ENCODE measurements at regions not wholly inside any gene's neighbourhood (a gene's known extent, or its start where the extent isn't known, plus 50 kb on each side); places are given as distances from the start of the nearest gene placed in this dataset.
"Not testable (repeated sequence)": the region's sequence is repeated elsewhere in the genome, so short reads cannot be mapped to it uniquely, and the experiment has no call there.

GRCh38 chr4:96431094-96431493 is 591.2 kb downstream of the PDHA2 start:
- no peak overlapping the region for H3K4me2 ChIP-seq (ENCODE audit: low read depth, low read length, poor library complexity, severe bottlenecking)
- no peaks in the 10 kb centered on the region for H3K9me3 ChIP-seq (ENCODE audit: insufficient read depth, low read depth, low read length)
- H3K4me1 ChIP-seq (ENCODE audit: insufficient read depth, low read length, poor library complexity, severe bottlenecking): no peaks in the 10 kb centered on the region
- H3F3A ChIP-seq (ENCODE audit: low read depth): no peaks in the 10 kb centered on the region
- H3K27me3 ChIP-seq (ENCODE audit: insufficient read depth, low read length, poor library complexity, severe bottlenecking): no peaks in the 10 kb centered on the region
- H3K9ac ChIP-seq (ENCODE audit: low read depth, low read length, poor library complexity, severe bottlenecking): no peak overlapping the region
- H3K4me3 ChIP-seq (ENCODE audit: low read length, poor library complexity, severe bottlenecking): no peak overlapping the region
- H3K79me2 ChIP-seq (ENCODE audit: insufficient read depth, low read length): no peaks in the 10 kb centered on the region
- H2AFZ ChIP-seq (ENCODE audit: low read length): no peak overlapping the region
- H4K20me1 ChIP-seq (ENCODE audit: insufficient read depth, low read length, poor library complexity, severe bottlenecking): no peaks in the 10 kb centered on the region
- TF ChIP-seq, protein P1, sequence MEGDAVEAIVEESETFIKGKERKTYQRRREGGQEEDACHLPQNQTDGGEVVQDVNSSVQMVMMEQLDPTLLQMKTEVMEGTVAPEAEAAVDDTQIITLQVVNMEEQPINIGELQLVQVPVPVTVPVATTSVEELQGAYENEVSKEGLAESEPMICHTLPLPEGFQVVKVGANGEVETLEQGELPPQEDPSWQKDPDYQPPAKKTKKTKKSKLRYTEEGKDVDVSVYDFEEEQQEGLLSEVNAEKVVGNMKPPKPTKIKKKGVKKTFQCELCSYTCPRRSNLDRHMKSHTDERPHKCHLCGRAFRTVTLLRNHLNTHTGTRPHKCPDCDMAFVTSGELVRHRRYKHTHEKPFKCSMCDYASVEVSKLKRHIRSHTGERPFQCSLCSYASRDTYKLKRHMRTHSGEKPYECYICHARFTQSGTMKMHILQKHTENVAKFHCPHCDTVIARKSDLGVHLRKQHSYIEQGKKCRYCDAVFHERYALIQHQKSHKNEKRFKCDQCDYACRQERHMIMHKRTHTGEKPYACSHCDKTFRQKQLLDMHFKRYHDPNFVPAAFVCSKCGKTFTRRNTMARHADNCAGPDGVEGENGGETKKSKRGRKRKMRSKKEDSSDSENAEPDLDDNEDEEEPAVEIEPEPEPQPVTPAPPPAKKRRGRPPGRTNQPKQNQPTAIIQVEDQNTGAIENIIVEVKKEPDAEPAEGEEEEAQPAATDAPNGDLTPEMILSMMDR (conservative IDR thresholded peaks at IDR 0.05; ENCODE audit: low read length): no peak
- TF ChIP-seq EZH2phosphoT487 (IDR thresholded peaks at IDR 0.05; ENCODE audit: borderline replicate concordance): no peak
- no peaks in the 10 kb centered on the region for H3K9me2 ChIP-seq (replicated peaks; ENCODE audit: low read depth, low read length)
- H3K36me3 ChIP-seq (ENCODE audit: insufficient read depth, low read length): no peaks in the 10 kb centered on the region

DNA sequence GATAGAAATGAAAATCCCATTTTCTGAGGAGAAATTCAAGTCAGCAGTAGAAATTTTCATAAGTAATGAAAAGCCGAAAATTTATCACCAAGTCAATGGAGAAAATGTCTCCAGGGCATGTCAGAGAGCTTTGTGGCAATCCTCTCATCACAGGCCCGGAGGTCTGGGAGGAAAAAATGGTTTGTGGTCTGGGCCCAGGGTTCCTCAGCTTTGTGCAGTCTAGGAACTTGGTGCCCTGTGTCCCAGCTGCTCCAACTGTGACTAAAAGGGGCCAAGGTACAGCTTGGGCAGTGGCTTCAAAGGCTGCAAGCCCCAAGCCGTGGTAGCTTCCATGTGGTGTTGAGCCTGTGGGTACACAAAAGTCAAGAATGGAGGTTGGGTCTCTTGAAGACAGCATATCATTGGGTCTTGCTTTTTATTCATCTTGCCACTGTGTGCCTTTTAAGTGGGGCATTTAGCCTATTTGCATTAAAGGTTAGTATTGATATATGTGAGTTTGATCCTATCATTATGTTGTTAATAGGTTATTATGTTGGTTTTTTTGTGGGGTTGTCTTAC is 608.5 kb downstream of the PDHA2 start:
- Histone ChIP-seq H3K9ac (ENCODE audit: low read depth, low read length, poor library complexity, severe bottlenecking) (no peak overlapping the region), H2AFZ (ENCODE audit: low read length) (no peak overlapping the region), H4K20me1 (ENCODE audit: insufficient read depth, low read length, poor library complexity, severe bottlenecking) (no peaks in the 10 kb centered on the region), H3K9me2 (replicated peaks; ENCODE audit: low read depth, low read length) (no peaks in the 10 kb centered on the region), H3F3A (ENCODE audit: low read depth) (no peaks in the 10 kb centered on the region), H3K4me3 (ENCODE audit: low read length, poor library complexity, severe bottlenecking) (no peak overlapping the region), H3K4me1 (ENCODE audit: insufficient read depth, low read length, poor library complexity, severe bottlenecking) (no peaks in the 10 kb centered on the region), H3K36me3 (ENCODE audit: insufficient read depth, low read length) (no peaks in the 10 kb centered on the region), H3K27me3 (ENCODE audit: insufficient read depth, low read length, poor library complexity, severe bottlenecking) (no peaks in the 10 kb centered on the region), H3K9me3 (ENCODE audit: insufficient read depth, low read depth, low read length) (peaks cover 12% of the 10 kb centered on the region; the same call in 1 of the 2 replicates), H3K79me2 (ENCODE audit: insufficient read depth, low read length) (no peaks in the 10 kb centered on the region), H3K4me2 (ENCODE audit: low read depth, low read length, poor library complexity, severe bottlenecking) (no peak overlapping the region)
- TF ChIP-seq EZH2phosphoT487 (IDR thresholded peaks at IDR 0.05; ENCODE audit: borderline replicate concordance): no peak
- TF ChIP-seq, protein P1 (conservative IDR thresholded peaks at IDR 0.05; ENCODE audit: low read length): no peak

DNA sequence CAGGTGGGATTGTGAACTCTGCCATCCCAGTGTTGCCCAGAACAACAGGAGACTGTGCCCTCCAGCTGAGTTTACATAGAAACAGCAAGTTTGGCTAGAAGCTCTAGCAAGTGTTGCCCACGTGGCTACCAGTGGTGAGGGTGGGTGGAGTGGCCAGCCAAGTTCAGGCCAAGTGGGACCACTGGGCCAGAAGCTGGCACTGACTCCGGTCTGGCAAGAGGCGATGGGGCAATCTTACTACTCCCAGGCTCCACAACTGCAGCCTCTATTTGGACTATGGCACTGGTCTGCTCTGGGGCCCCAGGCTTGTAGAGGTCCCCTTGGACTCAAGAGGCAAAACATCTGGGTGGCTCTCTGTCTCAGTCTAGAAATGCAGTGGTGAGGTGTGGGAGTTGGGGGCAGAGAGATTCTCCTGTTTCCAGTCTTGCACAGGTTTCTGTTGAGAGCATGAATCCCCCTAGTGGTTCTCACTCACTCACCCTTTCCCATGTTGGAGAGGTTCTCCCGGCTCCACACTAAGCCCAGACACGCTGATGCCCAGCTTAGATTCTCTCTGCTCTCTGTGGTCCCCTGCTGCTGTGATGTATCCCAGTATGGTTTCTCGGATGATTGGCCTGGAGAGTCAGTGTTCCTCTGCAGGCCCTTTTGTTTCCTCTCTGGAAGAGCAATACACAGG is 615.3 kb downstream of the PDHA2 start:
- Histone ChIP-seq H3K36me3 (ENCODE audit: insufficient read depth, low read length) (no peaks in the 10 kb centered on the region), H2AFZ (ENCODE audit: low read length) (no peak overlapping the region), H4K20me1 (ENCODE audit: insufficient read depth, low read length, poor library complexity, severe bottlenecking) (no peaks in the 10 kb centered on the region), H3K9me3 (ENCODE audit: insufficient read depth, low read depth, low read length) (no peaks in the 10 kb centered on the region), H3K79me2 (ENCODE audit: insufficient read depth, low read length) (no peaks in the 10 kb centered on the region), H3K4me3 (ENCODE audit: low read length, poor library complexity, severe bottlenecking) (no peak overlapping the region), H3K9me2 (replicated peaks; ENCODE audit: low read depth, low read length) (no peaks in the 10 kb centered on the region), H3K4me2 (ENCODE audit: low read depth, low read length, poor library complexity, severe bottlenecking) (no peak overlapping the region), H3K9ac (ENCODE audit: low read depth, low read length, poor library complexity, severe bottlenecking) (no peak overlapping the region), H3K4me1 (ENCODE audit: insufficient read depth, low read length, poor library complexity, severe bottlenecking) (no peaks in the 10 kb centered on the region), H3F3A (ENCODE audit: low read depth) (no peaks in the 10 kb centered on the region), H3K27me3 (ENCODE audit: insufficient read depth, low read length, poor library complexity, severe bottlenecking) (no peaks in the 10 kb centered on the region)
- TF ChIP-seq EZH2phosphoT487 (IDR thresholded peaks at IDR 0.05; ENCODE audit: borderline replicate concordance): no peak
- TF ChIP-seq, protein P1 (conservative IDR thresholded peaks at IDR 0.05; ENCODE audit: low read length): no peak

GRCh38 chr4:96458031-96458430 is 618.1 kb downstream of the PDHA2 start:
- not testable (repeated sequence) for H3K4me1 ChIP-seq (ENCODE audit: insufficient read depth, low read length, poor library complexity, severe bottlenecking); H3K9me3 ChIP-seq (ENCODE audit: insufficient read depth, low read depth, low read length); H3K27me3 ChIP-seq (ENCODE audit: insufficient read depth, low read length, poor library complexity, severe bottlenecking); H3K9ac ChIP-seq (ENCODE audit: low read depth, low read length, poor library complexity, severe bottlenecking); H3K4me3 ChIP-seq (ENCODE audit: low read length, poor library complexity, severe bottlenecking); H2AFZ ChIP-seq (ENCODE audit: low read length); H3K79me2 ChIP-seq (ENCODE audit: insufficient read depth, low read length); H3F3A ChIP-seq (ENCODE audit: low read depth); H3K4me2 ChIP-seq (ENCODE audit: low read depth, low read length, poor library complexity, severe bottlenecking); H3K36me3 ChIP-seq (ENCODE audit: insufficient read depth, low read length); H3K9me2 ChIP-seq (replicated peaks; ENCODE audit: low read depth, low read length); H4K20me1 ChIP-seq (ENCODE audit: insufficient read depth, low read length, poor library complexity, severe bottlenecking)
